Kidney (tissue), 13 donors: ENCODE measurements at regions not wholly inside any gene's neighbourhood (a gene's known extent, or its start where the extent isn't known, plus 50 kb on each side); places are given as distances from the start of the nearest gene placed in this dataset.

Experiments used
- DNase-seq, 5 donors: peaks; one replicate each; pipeline ENCODE4 v3.0.0-alpha.2; 2013 to 2020
- FAIRE-seq: peaks from 2 replicates; lab custom pipeline; 2012; peaks lifted over from hg19 to GRCh38; lab: Jason Lieb, UNC
- H3K27ac ChIP-seq, 2 donors: one replicate each; pipeline ENCODE4 v1.7.0; 2013; ENCODE audit warnings: low read depth in 2 of 2, low read length in 2 of 2, inconsistent platforms in 1 of 2
- H3K27me3 ChIP-seq: one replicate; pipeline ENCODE4 v1.7.1; 2013; ENCODE audit warnings: low read length, inconsistent platforms; ENCODE audit not compliant: control insufficient read depth, insufficient read depth
- H3K36me3 ChIP-seq, 3 donors: one replicate each; pipeline versions ENCODE4 v1.7.0 to v1.7.1; 2013; ENCODE audit warnings: low read length in 3 of 3, control low read depth in 1 of 3, inconsistent platforms in 1 of 3; ENCODE audit not compliant: insufficient read depth in 3 of 3, control insufficient read depth in 2 of 3
- H3K4me1 ChIP-seq, 3 donors: one replicate each; pipeline versions ENCODE4 v1.7.0 to v1.7.1; 2013; ENCODE audit warnings: low read length in 3 of 3, inconsistent platforms in 1 of 3, low read depth in 1 of 3; ENCODE audit not compliant: control insufficient read depth in 2 of 3, insufficient read depth in 2 of 3
- H3K4me3 ChIP-seq, 3 donors: one replicate each; pipeline versions ENCODE4 v1.7.0 to v1.8.1; 2013; ENCODE audit warnings: low read length in 3 of 3, control low read depth in 1 of 3, inconsistent platforms in 1 of 3
- H3K9ac ChIP-seq, 3 donors: one replicate each; pipeline versions ENCODE4 v1.7.0 to v1.7.1; 2013; ENCODE audit warnings: low read length in 3 of 3, control low read depth in 1 of 3, inconsistent platforms in 1 of 3
- H3K9me3 ChIP-seq, 3 donors: one replicate each; pipeline versions ENCODE4 v1.7.0 to v1.7.1; 2013; ENCODE audit warnings: low read length in 3 of 3, control low read depth in 1 of 3, inconsistent platforms in 1 of 3; ENCODE audit not compliant: control insufficient read depth in 2 of 3, insufficient read depth in 1 of 3
- intact Hi-C: fragments of 100-400 bp; cut with DNase I; formaldehyde crosslinking; loops from one replicate; pipeline ENCODE4 v1.11.1; 2022
- TF ChIP-seq, protein P1 (sequence below): IDR thresholded peaks from 3 replicates; pipeline ENCODE4 v1.5.1; 2012; ENCODE audit warnings: mild to moderate bottlenecking, moderate library complexity, borderline replicate concordance; ENCODE audit not compliant: insufficient read depth; ENCODE audit errors: extremely low read depth
- donor health status: control.
- donor health status: control.
- donor health status: control.
- donor health status: control.
- donor health status: control.
- donor health status: DM: yes; HTN: yes; CAD: no.
- donor health status: Normal renal cell carcinoma (clear cell type).

DNA sequence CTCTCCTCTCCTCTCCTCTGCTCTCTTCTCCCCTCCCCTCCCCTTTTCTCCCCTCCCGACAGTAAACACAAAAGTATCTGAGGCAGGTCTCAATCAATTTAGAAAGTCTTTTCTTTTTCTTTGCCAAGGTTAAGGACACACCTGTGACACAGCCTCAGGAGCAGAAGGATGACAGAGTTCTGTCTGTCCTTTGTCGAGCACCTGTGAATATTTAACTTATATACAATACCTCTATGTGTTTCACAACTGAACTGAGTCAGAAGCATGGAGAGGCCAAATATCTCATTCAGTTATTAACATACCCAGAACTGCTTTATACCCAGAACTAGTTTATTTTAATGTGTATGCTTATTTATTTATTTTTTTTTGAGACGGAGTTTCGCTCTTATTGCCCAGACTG is 81.1 kb upstream of the ROBO1 start:
- DNase-seq (no peak), FAIRE-seq (no peak)
- H3K9ac ChIP-seq = no peak overlapping the region
- TF ChIP-seq, protein P1, sequence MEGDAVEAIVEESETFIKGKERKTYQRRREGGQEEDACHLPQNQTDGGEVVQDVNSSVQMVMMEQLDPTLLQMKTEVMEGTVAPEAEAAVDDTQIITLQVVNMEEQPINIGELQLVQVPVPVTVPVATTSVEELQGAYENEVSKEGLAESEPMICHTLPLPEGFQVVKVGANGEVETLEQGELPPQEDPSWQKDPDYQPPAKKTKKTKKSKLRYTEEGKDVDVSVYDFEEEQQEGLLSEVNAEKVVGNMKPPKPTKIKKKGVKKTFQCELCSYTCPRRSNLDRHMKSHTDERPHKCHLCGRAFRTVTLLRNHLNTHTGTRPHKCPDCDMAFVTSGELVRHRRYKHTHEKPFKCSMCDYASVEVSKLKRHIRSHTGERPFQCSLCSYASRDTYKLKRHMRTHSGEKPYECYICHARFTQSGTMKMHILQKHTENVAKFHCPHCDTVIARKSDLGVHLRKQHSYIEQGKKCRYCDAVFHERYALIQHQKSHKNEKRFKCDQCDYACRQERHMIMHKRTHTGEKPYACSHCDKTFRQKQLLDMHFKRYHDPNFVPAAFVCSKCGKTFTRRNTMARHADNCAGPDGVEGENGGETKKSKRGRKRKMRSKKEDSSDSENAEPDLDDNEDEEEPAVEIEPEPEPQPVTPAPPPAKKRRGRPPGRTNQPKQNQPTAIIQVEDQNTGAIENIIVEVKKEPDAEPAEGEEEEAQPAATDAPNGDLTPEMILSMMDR = no peak
- H3K4me1 ChIP-seq = no peaks in the 10 kb centered on the region
- no peaks in the 10 kb centered on the region for H3K9me3 ChIP-seq
- H3K27me3 ChIP-seq = no peaks in the 10 kb centered on the region
- no peaks in the 10 kb centered on the region for H3K36me3 ChIP-seq
- intact Hi-C loops = no loop called here
- H3K27ac ChIP-seq = no peak overlapping the region
- no peak overlapping the region for H3K4me3 ChIP-seq

DNA sequence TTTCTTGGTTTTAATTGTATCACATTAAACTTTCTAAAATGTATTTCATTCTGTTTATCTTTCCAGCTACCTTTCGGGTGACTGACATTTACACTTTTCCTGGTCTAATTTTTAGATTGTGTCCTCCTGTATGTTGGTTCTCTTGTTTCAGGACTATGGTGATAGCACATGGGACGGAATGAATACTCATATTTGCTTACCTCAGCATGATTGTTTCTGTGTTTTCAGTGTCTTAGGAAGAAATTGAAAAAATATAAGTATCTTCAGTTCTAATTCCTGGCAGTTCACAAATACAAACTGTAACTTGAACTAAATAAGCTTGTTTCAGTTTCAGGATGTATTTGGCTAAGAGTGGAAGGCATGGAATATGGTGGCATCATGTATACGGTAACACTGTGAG is 80.1 kb upstream of the ROBO1 start:
- Histone ChIP-seq H3K9ac (no peak overlapping the region), H3K9me3 (no peaks in the 10 kb centered on the region), H3K4me3 (no peak overlapping the region), H3K36me3 (no peaks in the 10 kb centered on the region), H3K4me1 (no peaks in the 10 kb centered on the region), H3K27ac (no peak overlapping the region), H3K27me3 (no peaks in the 10 kb centered on the region)
- TF ChIP-seq, protein P1 = no peak
- no peak for FAIRE-seq
- intact Hi-C loops = no loop called here
- DNase-seq = no peak

DNA sequence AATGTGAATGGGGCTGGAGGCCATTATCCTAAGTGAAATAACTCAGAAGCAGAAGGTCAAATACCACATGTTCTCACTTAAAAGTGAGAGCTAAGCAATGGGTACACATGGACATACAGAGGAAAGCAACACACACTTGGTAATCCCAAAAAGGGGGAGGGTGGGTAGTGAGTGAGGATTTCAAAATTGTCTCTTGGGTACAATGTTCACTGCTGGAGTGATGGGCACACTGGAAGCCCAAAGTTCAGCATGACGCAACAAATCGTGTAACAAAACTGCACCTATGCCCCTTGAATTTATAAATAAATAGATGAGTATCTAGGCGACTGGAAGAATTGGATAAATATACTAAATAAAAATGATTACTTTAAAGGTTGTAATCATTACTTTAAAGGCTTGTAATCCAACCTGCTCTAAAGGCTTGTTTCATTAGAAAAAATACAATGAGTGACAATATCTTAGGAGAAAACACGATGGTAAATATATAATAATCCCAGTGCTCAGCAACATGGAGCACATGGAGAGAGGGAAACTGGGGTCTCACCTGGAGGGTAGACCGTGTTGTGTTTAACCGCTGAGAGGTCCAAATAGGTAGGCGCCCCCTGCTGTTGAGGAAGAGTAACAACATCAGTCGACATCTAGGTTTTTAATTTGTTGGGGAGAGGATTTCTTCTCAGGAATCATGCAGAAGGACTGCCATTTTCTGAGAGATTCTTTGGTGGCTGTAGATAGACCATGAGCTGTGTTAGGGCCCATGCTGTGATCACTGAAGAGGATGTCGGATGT is 78.5 kb upstream of the ROBO1 start:
- intact Hi-C loops = no loop called here
- no peaks in the 10 kb centered on the region for H3K9me3 ChIP-seq
- no peak for FAIRE-seq
- H3K4me1 ChIP-seq = no peaks in the 10 kb centered on the region
- no peak for DNase-seq
- no peak overlapping the region for H3K9ac ChIP-seq
- no peaks in the 10 kb centered on the region for H3K27me3 ChIP-seq
- H3K27ac ChIP-seq = no peak overlapping the region
- H3K4me3 ChIP-seq = no peak overlapping the region
- no peaks in the 10 kb centered on the region for H3K36me3 ChIP-seq
- TF ChIP-seq, protein P1 = no peak
